Activated T-cell treated with anti-CD3 and anti-CD28 coated beads, Interleukin-2, amount 50 U/mL, for 24 hours (primary cell): ENCODE measurements at regions not wholly inside any gene's neighbourhood (a gene's known extent, or its start where the extent isn't known, plus 50 kb on each side); places are given as distances from the start of the nearest gene placed in this dataset.

Source experiments
- DNase-seq: peaks from one replicate; pipeline ENCODE4 v3.0.0-alpha.2; 2020
- H3K27ac Mint-ChIP-seq: 2 replicates; pipeline ENCODE4 v1.8.0; 2020; ENCODE audit warnings: mild to moderate bottlenecking, mixed read lengths
- H3K27me3 Mint-ChIP-seq: 2 replicates; pipeline ENCODE4 v1.8.0; 2020; ENCODE audit warnings: mixed read lengths
- H3K36me3 Mint-ChIP-seq: 2 replicates; pipeline ENCODE4 v1.8.0; 2020; ENCODE audit warnings: low read depth, mixed read lengths
- H3K4me1 Mint-ChIP-seq: 2 replicates; pipeline ENCODE4 v1.8.0; 2020; ENCODE audit warnings: low read depth, mixed read lengths
- H3K4me3 Mint-ChIP-seq: 2 replicates; pipeline ENCODE4 v1.8.0; 2020; ENCODE audit warnings: mild to moderate bottlenecking, moderate library complexity, mixed read lengths
- H3K9me3 Mint-ChIP-seq: 2 replicates; pipeline ENCODE4 v1.8.0; 2020; ENCODE audit warnings: mixed read lengths

DNA sequence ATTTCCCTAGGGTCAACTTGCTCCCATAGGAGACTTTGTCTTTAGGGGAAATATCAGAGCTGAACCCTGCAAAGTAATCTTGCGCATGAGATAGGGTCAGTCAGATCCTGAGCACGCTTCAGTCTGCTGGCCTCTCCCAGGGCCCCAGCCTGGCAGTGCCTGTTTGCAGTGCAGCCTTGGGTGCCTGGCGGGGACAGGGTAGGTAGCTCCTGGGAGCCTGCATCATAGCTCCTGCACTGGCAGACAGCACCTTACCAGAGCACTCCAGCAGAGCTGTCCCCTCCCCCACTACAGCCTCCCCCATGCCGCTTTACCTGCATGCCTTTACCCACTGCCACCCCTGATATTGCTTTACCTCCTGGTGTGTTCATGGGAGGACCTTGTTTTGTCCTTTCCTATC is 237.3 kb downstream of the CCDC59 start:
- Mint-ChIP-seq H3K4me3 (no peak overlapping the region), H3K36me3 (no peaks in the 10 kb centered on the region), H3K9me3 (no peaks in the 10 kb centered on the region), H3K27me3 (no peaks in the 10 kb centered on the region), H3K4me1 (no peaks in the 10 kb centered on the region), H3K27ac (no peak overlapping the region)
- no peak for DNase-seq

DNA sequence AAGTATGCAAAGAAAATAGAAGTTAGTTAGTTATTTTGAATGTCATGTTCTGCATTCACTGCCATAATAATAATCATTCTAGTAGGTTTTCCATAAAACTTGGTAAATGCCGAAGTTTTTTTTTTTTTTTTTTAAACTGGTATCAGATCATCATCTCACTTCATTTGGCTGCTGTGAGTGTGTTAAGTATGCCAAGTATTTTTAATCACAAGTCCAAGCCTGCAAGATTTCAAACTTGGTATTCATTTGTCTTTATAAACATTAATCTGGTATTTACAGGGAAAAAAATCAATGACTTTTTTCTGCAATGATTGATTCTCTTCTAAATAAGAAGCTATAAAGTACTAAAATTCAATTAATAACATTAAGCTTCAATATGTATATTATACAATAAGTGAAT is 248.9 kb downstream of the CCDC59 start:
- H3K27ac Mint-ChIP-seq: no peak overlapping the region
- peaks cover 5% of the 10 kb centered on the region for H3K9me3 Mint-ChIP-seq
- H3K27me3 Mint-ChIP-seq: no peaks in the 10 kb centered on the region
- no peak overlapping the region for H3K4me3 Mint-ChIP-seq
- no peak for DNase-seq
- no peaks in the 10 kb centered on the region for H3K36me3 Mint-ChIP-seq
- H3K4me1 Mint-ChIP-seq: no peaks in the 10 kb centered on the region

DNA sequence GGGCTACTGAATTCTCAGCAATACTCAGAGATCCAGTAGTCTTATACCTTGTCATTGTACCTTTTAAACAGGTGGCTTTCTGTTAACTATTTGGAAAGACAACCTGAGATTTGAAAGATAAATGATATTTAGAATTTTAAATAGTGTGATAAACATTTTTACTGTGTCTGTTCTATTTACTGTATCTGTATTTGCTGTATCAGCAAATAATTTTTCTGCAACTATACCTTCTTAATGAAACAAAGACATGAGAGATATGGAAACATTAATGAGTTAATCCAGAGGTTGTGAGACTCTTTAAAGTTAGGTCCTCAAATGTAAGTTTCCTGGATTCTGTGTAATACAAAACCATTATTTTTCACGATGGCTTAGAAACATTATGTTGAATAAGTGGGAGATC is 249.6 kb downstream of the CCDC59 start:
- no peak for DNase-seq
- H3K4me3 Mint-ChIP-seq: no peak overlapping the region
- no peaks in the 10 kb centered on the region for H3K36me3 Mint-ChIP-seq
- H3K9me3 Mint-ChIP-seq: peaks cover 5% of the 10 kb centered on the region
- H3K27ac Mint-ChIP-seq: no peak overlapping the region
- no peaks in the 10 kb centered on the region for H3K27me3 Mint-ChIP-seq
- H3K4me1 Mint-ChIP-seq: no peaks in the 10 kb centered on the region

DNA sequence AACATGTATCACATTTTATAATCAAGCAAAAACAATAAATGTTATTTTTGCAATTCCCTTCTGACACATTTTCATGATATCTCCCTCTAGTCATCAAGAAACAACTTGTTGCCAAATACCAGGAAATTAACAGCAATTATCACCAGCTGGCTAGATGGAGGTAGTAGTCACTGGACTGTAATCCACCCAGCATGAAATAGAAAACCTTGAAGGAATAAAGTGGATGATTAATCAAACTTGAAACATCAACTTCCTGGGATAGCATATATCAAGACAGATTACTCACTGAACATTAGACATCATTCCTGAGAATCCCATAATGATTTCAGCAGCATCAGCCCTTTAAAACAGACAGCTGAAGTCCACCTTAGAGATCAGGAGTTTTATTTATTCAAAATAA is 259.0 kb downstream of the CCDC59 start:
- DNase-seq: no peak
- Mint-ChIP-seq H3K36me3 (no peaks in the 10 kb centered on the region), H3K27ac (no peak overlapping the region), H3K27me3 (no peaks in the 10 kb centered on the region), H3K4me1 (no peaks in the 10 kb centered on the region), H3K4me3 (no peak overlapping the region), H3K9me3 (peaks cover 3% of the 10 kb centered on the region)

DNA sequence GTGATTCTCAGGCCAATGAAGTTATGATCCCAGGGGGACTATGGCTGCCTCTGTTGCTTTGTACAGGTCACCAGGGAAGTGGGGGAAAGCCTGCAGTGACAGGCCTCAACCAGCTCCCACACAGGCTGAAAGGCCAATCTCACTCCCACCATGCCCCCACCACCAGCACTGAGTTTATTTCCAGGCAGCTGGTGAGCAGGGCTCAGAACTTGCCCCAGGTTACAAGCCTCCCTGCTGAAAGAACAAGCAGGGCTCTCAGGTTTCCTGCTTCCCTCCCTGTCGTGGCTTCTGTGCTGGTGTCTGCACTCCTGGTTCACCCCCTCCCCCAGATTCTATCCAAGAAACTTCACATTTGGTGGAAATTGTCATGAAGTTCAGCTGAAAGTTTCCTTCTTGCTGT is 260.3 kb downstream of the CCDC59 start:
- Mint-ChIP-seq H3K27me3 (no peaks in the 10 kb centered on the region), H3K36me3 (no peaks in the 10 kb centered on the region), H3K4me3 (no peak overlapping the region), H3K4me1 (no peaks in the 10 kb centered on the region), H3K9me3 (peaks cover 3% of the 10 kb centered on the region), H3K27ac (no peak overlapping the region)
- no peak for DNase-seq

DNA sequence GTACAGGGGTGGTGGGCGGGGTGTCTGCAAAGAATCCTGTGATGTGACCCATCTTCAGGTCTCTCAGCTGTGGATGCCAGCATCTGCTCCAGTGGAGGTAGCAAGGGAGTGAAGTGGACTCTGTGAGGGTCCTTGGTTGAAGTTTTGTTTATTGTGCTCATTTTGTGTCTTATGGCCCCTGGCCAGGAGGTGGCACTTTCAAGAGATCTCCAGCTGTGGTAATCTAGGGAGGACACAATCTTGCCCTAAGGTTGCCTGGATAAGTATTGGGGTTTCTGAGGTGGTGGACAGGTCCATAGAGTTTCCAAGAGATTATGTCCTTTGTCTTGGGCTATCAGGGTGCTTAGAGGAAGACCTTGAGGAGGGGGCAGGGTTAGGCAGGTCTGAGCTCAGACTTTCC is 260.7 kb downstream of the CCDC59 start:
- Mint-ChIP-seq H3K4me3 (no peak overlapping the region), H3K9me3 (peaks cover under 1% of the 10 kb centered on the region), H3K27ac (no peak overlapping the region), H3K36me3 (no peaks in the 10 kb centered on the region), H3K27me3 (no peaks in the 10 kb centered on the region), H3K4me1 (no peaks in the 10 kb centered on the region)
- DNase-seq: no peak

DNA sequence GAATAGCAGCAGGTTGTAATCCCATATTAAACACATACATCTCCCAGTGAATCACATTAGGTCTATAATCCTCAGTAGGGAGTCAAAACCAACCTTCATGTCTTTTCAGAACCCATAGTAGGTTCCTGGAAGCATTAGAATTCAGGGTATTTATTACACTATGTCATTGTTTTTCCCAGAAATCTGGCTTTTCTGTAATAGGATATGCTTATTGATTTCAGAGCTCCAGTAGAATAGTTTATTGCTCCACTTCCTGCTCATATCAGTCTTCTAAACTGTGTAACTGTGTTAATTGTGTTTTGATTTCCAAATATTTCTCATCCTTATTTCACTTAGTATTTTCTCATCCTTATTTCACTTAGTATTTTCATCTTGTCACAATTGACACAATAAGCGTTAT is 268.0 kb downstream of the CCDC59 start:
- no peaks in the 10 kb centered on the region for H3K4me1 Mint-ChIP-seq
- H3K36me3 Mint-ChIP-seq: no peaks in the 10 kb centered on the region
- no peak overlapping the region for H3K27ac Mint-ChIP-seq
- H3K9me3 Mint-ChIP-seq: peaks cover 3% of the 10 kb centered on the region
- DNase-seq: no peak
- no peaks in the 10 kb centered on the region for H3K27me3 Mint-ChIP-seq
- no peak overlapping the region for H3K4me3 Mint-ChIP-seq

DNA sequence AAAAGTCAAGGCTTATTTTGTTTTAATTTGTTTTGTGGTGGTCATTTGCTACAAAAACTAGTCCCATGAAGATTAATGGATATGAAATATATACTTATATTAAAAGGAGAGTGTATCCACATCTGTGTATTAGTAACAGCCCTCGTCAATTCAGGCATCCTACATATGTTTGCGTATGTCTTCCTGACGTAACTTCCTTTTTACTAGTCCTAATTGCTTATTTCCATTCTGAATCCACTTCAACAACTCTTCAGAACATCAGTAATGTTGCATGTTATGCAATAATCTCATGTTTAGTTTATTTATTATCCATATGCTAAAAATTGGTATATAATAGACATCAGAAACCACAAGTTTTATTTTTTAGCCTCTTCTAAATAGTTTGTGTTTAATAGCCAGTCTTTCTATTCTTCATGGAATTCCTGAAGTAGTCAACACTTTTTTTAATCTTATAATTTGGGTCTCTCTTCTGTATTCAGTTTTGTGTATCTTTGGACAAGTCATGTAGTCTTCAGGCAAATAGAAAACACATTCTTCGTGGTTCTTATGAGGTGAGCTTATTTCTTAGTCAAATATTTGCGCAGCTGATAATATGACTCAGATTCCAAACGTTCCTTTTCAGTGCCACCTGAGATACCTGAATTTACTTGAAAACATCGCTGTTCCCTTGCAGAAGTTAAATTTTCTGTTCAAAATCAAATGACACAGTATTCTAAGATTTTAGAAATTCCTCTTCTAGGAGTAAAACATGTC is 268.6 kb downstream of the CCDC59 start:
- no peak overlapping the region for H3K27ac Mint-ChIP-seq
- no peaks in the 10 kb centered on the region for H3K36me3 Mint-ChIP-seq
- no peak overlapping the region for H3K4me3 Mint-ChIP-seq
- peaks cover 7% of the 10 kb centered on the region for H3K9me3 Mint-ChIP-seq
- no peak for DNase-seq
- H3K27me3 Mint-ChIP-seq: no peaks in the 10 kb centered on the region
- H3K4me1 Mint-ChIP-seq: no peaks in the 10 kb centered on the region

DNA sequence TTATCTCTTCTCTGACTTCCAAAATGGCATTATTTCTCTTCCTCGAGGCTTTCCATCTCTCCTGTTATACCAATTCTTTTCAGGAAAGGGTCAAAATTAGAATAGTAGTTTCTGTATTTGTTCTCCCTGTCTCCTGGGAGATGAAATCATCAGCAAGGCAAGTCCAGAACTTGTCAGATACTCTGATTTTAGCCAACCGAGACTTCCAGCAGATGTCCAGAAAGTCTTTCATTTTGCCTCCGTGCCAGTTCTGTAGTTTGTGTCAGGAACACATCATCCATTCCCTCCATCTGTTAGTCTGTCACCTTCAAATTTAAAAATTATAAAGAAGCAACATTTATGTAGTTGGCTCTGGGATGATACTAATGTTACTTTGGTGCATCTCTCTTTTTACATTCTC is 275.7 kb downstream of the CCDC59 start:
- Mint-ChIP-seq H3K27me3 (no peaks in the 10 kb centered on the region), H3K36me3 (no peaks in the 10 kb centered on the region), H3K27ac (no peak overlapping the region), H3K4me1 (no peaks in the 10 kb centered on the region), H3K9me3 (peaks cover 8% of the 10 kb centered on the region), H3K4me3 (no peak overlapping the region)
- DNase-seq: no peak

DNA sequence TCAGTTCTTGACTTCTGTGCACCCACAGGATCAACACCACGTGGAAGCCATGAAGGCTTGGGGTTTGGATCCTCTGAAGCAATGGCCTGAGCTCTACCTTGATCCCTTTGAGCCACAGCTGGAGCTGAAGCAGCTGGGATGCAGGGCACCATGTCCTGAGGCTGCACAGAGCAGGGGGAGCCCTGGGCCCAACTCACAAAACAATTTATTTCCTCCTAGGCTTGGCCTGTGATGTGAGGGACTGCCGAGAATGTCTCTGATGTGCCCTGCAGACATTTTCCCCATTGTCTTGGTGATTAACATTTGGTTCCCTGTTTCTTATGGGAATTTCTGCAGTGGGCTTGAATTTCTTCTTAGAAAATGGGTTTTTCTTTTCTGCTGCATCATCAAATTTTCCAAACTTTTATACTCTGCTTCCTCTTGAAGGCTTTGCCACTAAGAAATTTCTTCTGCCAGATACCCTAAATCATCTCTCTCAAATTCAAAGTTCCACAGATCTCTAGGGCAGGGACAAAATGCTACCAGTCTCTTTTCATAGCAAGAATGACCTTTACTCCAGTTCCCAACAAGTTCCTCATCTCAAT is 288.2 kb downstream of the CCDC59 start:
- Mint-ChIP-seq H3K4me3 (no peak overlapping the region), H3K27ac (no peak overlapping the region), H3K36me3 (no peaks in the 10 kb centered on the region), H3K4me1 (no peaks in the 10 kb centered on the region), H3K9me3 (no peaks in the 10 kb centered on the region), H3K27me3 (no peaks in the 10 kb centered on the region)
- DNase-seq: no peak

DNA sequence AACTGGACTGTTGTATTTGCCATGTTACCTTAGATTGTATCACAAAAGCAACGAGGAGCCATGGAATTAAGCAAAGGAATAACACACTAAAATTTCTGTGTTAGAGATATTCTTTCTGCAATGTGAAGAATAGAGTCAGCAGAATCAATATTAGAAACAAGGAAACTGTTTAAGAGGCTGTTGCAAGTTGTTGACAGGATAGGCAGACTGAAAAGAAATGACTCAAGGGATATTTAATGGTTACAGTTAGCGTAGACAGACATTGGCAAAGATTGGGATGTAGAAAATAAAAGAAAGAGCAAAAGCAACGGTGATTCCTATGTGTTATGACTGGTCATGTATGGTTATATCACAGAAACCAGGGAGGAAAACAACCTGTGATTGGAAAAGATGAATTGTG is 299.0 kb upstream of the PPFIA2 start:
- H3K9me3 Mint-ChIP-seq: no peaks in the 10 kb centered on the region
- no peak overlapping the region for H3K27ac Mint-ChIP-seq
- H3K4me1 Mint-ChIP-seq: peaks cover 1% of the 10 kb centered on the region
- H3K36me3 Mint-ChIP-seq: no peaks in the 10 kb centered on the region
- no peak overlapping the region for H3K4me3 Mint-ChIP-seq
- DNase-seq: no peak
- H3K27me3 Mint-ChIP-seq: no peaks in the 10 kb centered on the region

DNA sequence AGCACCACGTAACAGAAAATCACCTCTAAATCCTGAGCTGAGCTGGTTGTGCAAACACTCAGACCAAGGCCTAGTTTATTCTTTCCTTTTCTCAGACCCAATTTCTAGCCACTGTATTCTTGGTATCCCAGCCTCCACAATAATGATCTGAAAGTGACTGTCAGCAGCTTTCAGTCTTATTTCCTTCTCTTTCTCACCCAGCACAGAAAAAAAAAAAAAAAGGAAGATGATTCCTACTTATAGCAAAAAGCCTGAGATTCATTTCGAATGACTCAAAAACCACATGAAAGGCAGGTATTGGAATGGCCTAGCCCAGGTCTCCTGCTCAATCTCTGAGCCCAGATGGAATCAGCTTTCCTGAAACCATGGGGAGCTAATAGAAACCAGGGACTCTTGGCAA is 298.6 kb upstream of the PPFIA2 start:
- no peaks in the 10 kb centered on the region for H3K9me3 Mint-ChIP-seq
- DNase-seq: no peak
- no peaks in the 10 kb centered on the region for H3K36me3 Mint-ChIP-seq
- H3K4me3 Mint-ChIP-seq: no peak overlapping the region
- H3K4me1 Mint-ChIP-seq: peaks cover 1% of the 10 kb centered on the region
- no peaks in the 10 kb centered on the region for H3K27me3 Mint-ChIP-seq
- H3K27ac Mint-ChIP-seq: no peak overlapping the region

DNA sequence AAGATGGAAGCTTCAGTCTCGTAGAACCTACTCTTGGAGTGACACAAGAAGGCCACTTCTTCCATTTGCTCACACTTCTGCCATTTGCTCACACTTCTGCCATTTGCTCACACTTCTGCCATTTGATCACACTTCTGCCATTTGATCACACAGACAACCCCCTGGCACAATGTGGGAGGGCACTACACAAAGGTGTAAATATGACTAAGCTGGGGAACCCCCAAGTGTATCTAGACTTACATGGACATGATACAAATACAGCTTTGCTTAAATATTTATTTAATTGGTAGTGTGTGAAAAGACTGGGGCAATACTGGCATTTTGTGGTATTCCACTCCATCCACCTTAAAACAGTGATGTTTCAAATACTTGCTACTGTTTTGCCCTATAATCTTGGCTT is 296.2 kb upstream of the PPFIA2 start:
- Mint-ChIP-seq H3K27ac (no peak overlapping the region), H3K27me3 (no peaks in the 10 kb centered on the region), H3K4me3 (no peak overlapping the region), H3K9me3 (no peaks in the 10 kb centered on the region), H3K4me1 (peaks cover 1% of the 10 kb centered on the region), H3K36me3 (no peaks in the 10 kb centered on the region)
- DNase-seq: no peak

DNA sequence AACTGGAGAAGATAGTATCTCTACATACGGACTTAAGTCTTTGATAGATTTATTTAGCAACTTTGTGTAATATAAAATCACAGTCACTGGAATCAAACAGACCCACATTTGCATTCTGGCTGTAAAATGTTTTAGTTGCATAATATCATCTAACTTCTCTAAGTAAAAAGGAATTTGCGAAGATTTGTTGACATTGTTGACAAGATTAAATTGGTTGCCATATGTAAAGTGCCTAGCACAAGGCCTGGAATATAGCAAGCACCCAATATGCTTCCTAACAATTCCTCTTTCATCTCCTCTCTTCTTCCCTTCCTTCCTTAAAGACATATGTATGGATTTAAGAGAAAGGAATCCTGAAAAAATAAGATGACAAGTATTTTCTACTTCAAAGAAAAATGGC is 295.4 kb upstream of the PPFIA2 start:
- no peak for DNase-seq
- Mint-ChIP-seq H3K27me3 (no peaks in the 10 kb centered on the region), H3K27ac (no peak overlapping the region), H3K4me1 (peaks cover 1% of the 10 kb centered on the region), H3K36me3 (no peaks in the 10 kb centered on the region), H3K4me3 (no peak overlapping the region), H3K9me3 (no peaks in the 10 kb centered on the region)

DNA sequence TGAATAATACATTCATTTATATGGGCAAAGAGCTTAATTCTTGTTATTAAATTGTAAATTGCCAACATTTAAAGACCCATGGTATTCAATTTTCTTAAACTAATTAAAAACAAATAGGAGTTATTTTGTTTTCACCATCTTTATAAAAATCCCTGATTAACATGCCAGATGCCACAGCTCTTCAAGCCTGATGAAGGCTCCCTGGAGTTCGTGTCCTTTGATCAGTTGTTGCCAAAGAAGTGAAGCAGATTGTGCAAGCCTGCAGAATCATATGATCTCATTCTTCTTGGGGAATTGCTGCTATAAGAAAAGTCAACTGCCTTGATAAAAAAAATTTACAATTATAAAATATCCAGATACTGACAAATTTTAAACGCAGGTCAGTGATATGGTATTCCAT is 288.3 kb upstream of the PPFIA2 start:
- Mint-ChIP-seq H3K9me3 (no peaks in the 10 kb centered on the region), H3K4me3 (no peak overlapping the region), H3K27ac (no peak overlapping the region), H3K27me3 (peaks cover 7% of the 10 kb centered on the region), H3K36me3 (no peaks in the 10 kb centered on the region), H3K4me1 (no peaks in the 10 kb centered on the region)
- no peak for DNase-seq
